ENCODE measurements at regions not wholly inside any gene's neighbourhood (a gene's known extent, or its start where the extent isn't known, plus 50 kb on each side); places are given as distances from the start of the nearest gene placed in this dataset.

DNA sequence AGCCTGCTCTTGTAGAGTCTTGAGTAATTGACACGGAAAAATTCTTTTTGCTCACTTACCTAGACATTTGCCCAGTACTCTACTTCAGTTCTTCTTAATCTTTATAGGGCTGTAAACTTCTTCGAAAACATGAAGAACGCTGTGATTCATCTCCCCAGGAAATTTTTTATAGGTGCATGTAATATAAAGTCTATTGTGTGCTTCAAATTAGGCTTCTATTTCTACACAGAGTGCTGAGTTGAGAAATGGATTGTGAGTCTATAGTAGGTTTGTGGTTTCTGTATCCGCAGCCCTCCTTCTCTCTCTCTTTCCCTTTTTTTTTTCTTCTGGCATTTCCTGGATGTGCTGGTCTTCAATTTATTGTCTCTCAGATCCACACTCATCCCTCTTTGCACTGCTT, 183.3 kb upstream of the DCBLD2 start:
- H2AFZ ChIP-seq (ENCODE audit: low read depth): no peak overlapping the region
- no peaks in the 10 kb centered on the region for H4K20me1 ChIP-seq (ENCODE audit: insufficient read depth)
- H3K36me3 ChIP-seq (ENCODE audit: insufficient read depth): no peaks in the 10 kb centered on the region
- no peak overlapping the region for H3K27ac ChIP-seq
- H3K9ac ChIP-seq: no peak overlapping the region
- TF ChIP-seq, protein P1, sequence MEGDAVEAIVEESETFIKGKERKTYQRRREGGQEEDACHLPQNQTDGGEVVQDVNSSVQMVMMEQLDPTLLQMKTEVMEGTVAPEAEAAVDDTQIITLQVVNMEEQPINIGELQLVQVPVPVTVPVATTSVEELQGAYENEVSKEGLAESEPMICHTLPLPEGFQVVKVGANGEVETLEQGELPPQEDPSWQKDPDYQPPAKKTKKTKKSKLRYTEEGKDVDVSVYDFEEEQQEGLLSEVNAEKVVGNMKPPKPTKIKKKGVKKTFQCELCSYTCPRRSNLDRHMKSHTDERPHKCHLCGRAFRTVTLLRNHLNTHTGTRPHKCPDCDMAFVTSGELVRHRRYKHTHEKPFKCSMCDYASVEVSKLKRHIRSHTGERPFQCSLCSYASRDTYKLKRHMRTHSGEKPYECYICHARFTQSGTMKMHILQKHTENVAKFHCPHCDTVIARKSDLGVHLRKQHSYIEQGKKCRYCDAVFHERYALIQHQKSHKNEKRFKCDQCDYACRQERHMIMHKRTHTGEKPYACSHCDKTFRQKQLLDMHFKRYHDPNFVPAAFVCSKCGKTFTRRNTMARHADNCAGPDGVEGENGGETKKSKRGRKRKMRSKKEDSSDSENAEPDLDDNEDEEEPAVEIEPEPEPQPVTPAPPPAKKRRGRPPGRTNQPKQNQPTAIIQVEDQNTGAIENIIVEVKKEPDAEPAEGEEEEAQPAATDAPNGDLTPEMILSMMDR (conservative IDR thresholded peaks at IDR 0.05; ENCODE audit: low read depth, low read length): no peak
- H3K4me2 ChIP-seq: no peak overlapping the region
- no peaks in the 10 kb centered on the region for H3K79me2 ChIP-seq (ENCODE audit: insufficient read depth, low read depth)
- H3K27me3 ChIP-seq (ENCODE audit: insufficient read depth, low read depth): no peaks in the 10 kb centered on the region
- H3K4me1 ChIP-seq (ENCODE audit: low read depth, poor library complexity, severe bottlenecking): no peaks in the 10 kb centered on the region
- no peak overlapping the region for H3K4me3 ChIP-seq (IDR thresholded peaks at IDR 0.05; ENCODE audit: insufficient read depth, low read depth, low read length)

DNA sequence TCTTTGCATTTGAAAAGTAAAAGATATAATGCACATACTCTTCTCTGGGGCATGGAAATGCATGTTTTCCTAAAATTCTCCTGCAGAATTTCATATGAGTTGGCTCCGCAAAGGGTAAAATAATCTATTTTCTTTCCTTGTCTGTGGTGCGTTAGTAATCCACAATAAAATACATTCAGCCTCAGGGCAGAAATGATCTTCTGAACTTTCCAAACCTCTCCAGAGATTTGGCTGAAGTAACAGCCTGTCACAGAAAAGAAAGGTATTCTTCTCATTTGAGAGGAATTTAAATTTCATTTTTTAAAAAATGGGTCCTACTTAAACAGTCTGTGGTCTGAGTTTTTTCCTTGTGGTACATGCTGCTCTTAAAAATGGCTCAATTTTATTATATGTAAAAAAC, 182.7 kb upstream of the DCBLD2 start:
- H3K27ac ChIP-seq: no peak overlapping the region
- no peak overlapping the region for H3K9ac ChIP-seq
- H4K20me1 ChIP-seq (ENCODE audit: insufficient read depth): no peaks in the 10 kb centered on the region
- H3K79me2 ChIP-seq (ENCODE audit: insufficient read depth, low read depth): no peaks in the 10 kb centered on the region
- no peaks in the 10 kb centered on the region for H3K27me3 ChIP-seq (ENCODE audit: insufficient read depth, low read depth)
- H3K4me2 ChIP-seq: no peak overlapping the region
- no peak overlapping the region for H2AFZ ChIP-seq (ENCODE audit: low read depth)
- no peaks in the 10 kb centered on the region for H3K36me3 ChIP-seq (ENCODE audit: insufficient read depth)
- no peaks in the 10 kb centered on the region for H3K4me1 ChIP-seq (ENCODE audit: low read depth, poor library complexity, severe bottlenecking)
- H3K4me3 ChIP-seq (IDR thresholded peaks at IDR 0.05; ENCODE audit: insufficient read depth, low read depth, low read length): no peak overlapping the region
- TF ChIP-seq, protein P1 (conservative IDR thresholded peaks at IDR 0.05; ENCODE audit: low read depth, low read length): no peak

DNA sequence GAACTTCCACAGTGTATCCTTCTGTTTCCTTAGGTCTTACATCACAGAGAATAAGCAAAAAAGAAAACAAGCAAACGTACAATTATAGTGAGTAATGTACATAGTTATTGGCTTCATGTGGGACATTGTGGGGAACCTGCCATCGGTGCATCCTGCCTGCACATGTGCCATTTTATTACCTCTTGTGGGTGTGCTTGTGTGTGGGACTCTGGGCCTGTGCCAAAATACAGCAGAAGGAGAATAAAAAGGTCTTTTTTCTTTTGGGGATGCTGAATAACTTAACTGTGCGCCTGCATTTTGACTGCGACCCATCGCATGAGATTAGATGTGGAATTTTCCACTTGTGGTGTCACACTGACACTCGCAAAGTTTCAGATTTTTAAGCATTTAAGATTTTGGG, 169.6 kb upstream of the DCBLD2 start:
- TF ChIP-seq, protein P1 (conservative IDR thresholded peaks at IDR 0.05; ENCODE audit: low read depth, low read length): no peak
- H3K79me2 ChIP-seq (ENCODE audit: insufficient read depth, low read depth): no peaks in the 10 kb centered on the region
- no peak overlapping the region for H3K9ac ChIP-seq
- H3K4me1 ChIP-seq (ENCODE audit: low read depth, poor library complexity, severe bottlenecking): no peaks in the 10 kb centered on the region
- H3K27me3 ChIP-seq (ENCODE audit: insufficient read depth, low read depth): no peaks in the 10 kb centered on the region
- H3K27ac ChIP-seq: no peak overlapping the region
- H4K20me1 ChIP-seq (ENCODE audit: insufficient read depth): no peaks in the 10 kb centered on the region
- H3K4me2 ChIP-seq: no peak overlapping the region
- no peaks in the 10 kb centered on the region for H3K36me3 ChIP-seq (ENCODE audit: insufficient read depth)
- no peak overlapping the region for H2AFZ ChIP-seq (ENCODE audit: low read depth)
- H3K4me3 ChIP-seq (IDR thresholded peaks at IDR 0.05; ENCODE audit: insufficient read depth, low read depth, low read length): no peak overlapping the region

DNA sequence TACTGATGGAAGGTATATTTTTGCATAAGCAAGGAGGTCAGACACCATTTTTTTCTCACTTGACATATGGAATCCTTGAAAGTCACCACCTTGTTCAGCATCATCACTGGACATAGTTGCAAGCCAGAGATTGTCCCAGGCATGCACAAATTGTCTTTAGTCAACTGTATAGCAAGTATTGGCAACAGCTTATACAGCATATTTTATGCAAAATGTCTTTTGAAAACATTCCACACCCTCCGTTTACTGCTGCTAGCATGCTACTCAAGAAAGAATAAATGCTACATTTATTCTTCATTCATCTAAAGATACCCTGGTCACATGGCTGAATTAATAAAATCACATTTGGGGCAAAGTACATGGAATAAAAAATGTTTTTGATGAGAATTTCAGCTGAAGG, 168.5 kb upstream of the DCBLD2 start:
- H3K79me2 ChIP-seq (ENCODE audit: insufficient read depth, low read depth): no peaks in the 10 kb centered on the region
- H4K20me1 ChIP-seq (ENCODE audit: insufficient read depth): no peaks in the 10 kb centered on the region
- no peaks in the 10 kb centered on the region for H3K4me1 ChIP-seq (ENCODE audit: low read depth, poor library complexity, severe bottlenecking)
- no peak overlapping the region for H3K9ac ChIP-seq
- H3K4me3 ChIP-seq (IDR thresholded peaks at IDR 0.05; ENCODE audit: insufficient read depth, low read depth, low read length): no peak overlapping the region
- no peaks in the 10 kb centered on the region for H3K27me3 ChIP-seq (ENCODE audit: insufficient read depth, low read depth)
- H3K27ac ChIP-seq: no peak overlapping the region
- no peak overlapping the region for H3K4me2 ChIP-seq
- H2AFZ ChIP-seq (ENCODE audit: low read depth): no peak overlapping the region
- H3K36me3 ChIP-seq (ENCODE audit: insufficient read depth): no peaks in the 10 kb centered on the region
- TF ChIP-seq, protein P1 (conservative IDR thresholded peaks at IDR 0.05; ENCODE audit: low read depth, low read length): no peak

DNA sequence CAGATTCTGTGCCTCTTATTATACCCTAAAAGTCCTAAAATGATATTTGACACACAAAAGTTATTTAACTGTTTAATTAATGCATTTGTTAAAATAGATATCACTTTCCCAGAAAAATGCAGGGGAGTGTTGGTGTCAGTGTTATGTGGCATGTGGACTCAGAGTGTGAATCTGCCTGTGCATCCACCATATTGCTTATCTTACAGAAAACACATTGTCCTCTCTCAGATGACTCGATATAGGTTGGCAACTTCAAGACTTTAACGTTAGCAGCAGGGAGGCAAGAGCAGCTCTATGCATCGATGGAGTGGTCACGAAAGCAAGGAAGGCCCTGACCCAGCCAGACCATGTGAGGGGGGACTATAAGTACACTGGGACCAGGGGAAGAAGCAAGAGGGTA, 165.4 kb upstream of the DCBLD2 start:
- Histone ChIP-seq H3K27ac (no peak overlapping the region), H2AFZ (ENCODE audit: low read depth) (no peak overlapping the region)

More for the DNA sequence above, 165.4 kb upstream of the DCBLD2 start:
- H3K36me3 ChIP-seq (ENCODE audit: insufficient read depth): no peaks in the 10 kb centered on the region
- TF ChIP-seq, protein P1 (conservative IDR thresholded peaks at IDR 0.05; ENCODE audit: low read depth, low read length): no peak
- no peak overlapping the region for H3K4me2 ChIP-seq
- H4K20me1 ChIP-seq (ENCODE audit: insufficient read depth): no peaks in the 10 kb centered on the region
- H3K9ac ChIP-seq: no peak overlapping the region
- no peaks in the 10 kb centered on the region for H3K79me2 ChIP-seq (ENCODE audit: insufficient read depth, low read depth)
- no peaks in the 10 kb centered on the region for H3K4me1 ChIP-seq (ENCODE audit: low read depth, poor library complexity, severe bottlenecking)
- H3K4me3 ChIP-seq (IDR thresholded peaks at IDR 0.05; ENCODE audit: insufficient read depth, low read depth, low read length): no peak overlapping the region
- H3K27me3 ChIP-seq (ENCODE audit: insufficient read depth, low read depth): no peaks in the 10 kb centered on the region
